Ascending aorta (tissue), 2 donors: ENCODE measurements at regions not wholly inside any gene's neighbourhood (a gene's known extent, or its start where the extent isn't known, plus 50 kb on each side); places are given as distances from the start of the nearest gene placed in this dataset.

ENCODE experiments used
- DNase-seq, 2 donors: peaks; one replicate each; pipeline ENCODE4 v3.0.0-alpha.2; 2019; ENCODE audit warnings: low spot score in 2 of 2
- H3K27ac ChIP-seq, 2 donors: fragments of 200-600 bp; sonication (generic); one replicate each; pipeline ENCODE4 v1.5.1; 2016 to 2017; ENCODE audit warnings: mild to moderate bottlenecking in 1 of 2
- H3K27me3 ChIP-seq: fragments of 200-600 bp; sonication (generic); one replicate; pipeline ENCODE4 v1.5.1; 2017
- H3K36me3 ChIP-seq, 2 donors: fragments of 200-600 bp; sonication (generic); one replicate each; pipeline ENCODE4 v1.5.1; 2016
- H3K4me1 ChIP-seq, 2 donors: fragments of 200-600 bp; sonication (generic); one replicate each; pipeline ENCODE4 v1.5.1; 2016 to 2017; ENCODE audit warnings: mild to moderate bottlenecking in 1 of 2
- H3K4me3 ChIP-seq, 2 donors: fragments of 200-600 bp; sonication (generic); one replicate each; pipeline ENCODE4 v1.5.1; 2016 to 2017; ENCODE audit warnings: mild to moderate bottlenecking in 1 of 2
- H3K9me3 ChIP-seq, 2 donors: fragments of 200-600 bp; sonication (generic); one replicate each; pipeline ENCODE4 v1.5.1; 2016
- CTCF ChIP-seq, 3 experiments: fragments of 200-600 bp in 2 of 3; fragments of 450-650 bp in 1 of 3; sonication (generic) in 2 of 3; IDR thresholded peaks; one replicate each; pipeline ENCODE4 v1.5.1; 2016 to 2019; ENCODE audit warnings: antibody characterized with exemption in 3 of 3, mild to moderate bottlenecking in 1 of 3, moderate library complexity in 1 of 3
- intact Hi-C: fragments of 100-400 bp; cut with DNase I; formaldehyde crosslinking; loops from one replicate; pipeline ENCODE4 v1.15.1; 2023

- H3K27me3 ChIP-seq = no peaks in the 10 kb centered on the region
- intact Hi-C loops = no loop called here
- H3K36me3 ChIP-seq = no peaks in the 10 kb centered on the region
- no peak for DNase-seq
- no peak overlapping the region for H3K4me3 ChIP-seq
- TF ChIP-seq CTCF (IDR thresholded peaks at IDR 0.05) = no peak
- H3K4me1 ChIP-seq = no peaks in the 10 kb centered on the region
- H3K9me3 ChIP-seq = no peaks in the 10 kb centered on the region
- no peak overlapping the region for H3K27ac ChIP-seq
Observed at GRCh38 chr7:121446526-121446925, 50.4 kb upstream of the FAM3C start.
